Trophoblast cell (in vitro differentiated cells and primary cell): ENCODE measurements at regions not wholly inside any gene's neighbourhood (a gene's known extent, or its start where the extent isn't known, plus 50 kb on each side); places are given as distances from the start of the nearest gene placed in this dataset.

Source experiments
- DNase-seq, 2 donors: peaks; one replicate each; pipeline ENCODE4 v3.0.0-alpha.2; 2016
- H2AFZ ChIP-seq: 2 replicates; pipeline ENCODE4 v1.6.1; 2013; ENCODE audit warnings: low read length, moderate library complexity, mild to moderate bottlenecking; ENCODE audit not compliant: insufficient read depth, poor library complexity
- H2AK5ac ChIP-seq: 2 replicates; pipeline ENCODE4 v1.6.1; 2013; ENCODE audit warnings: mild to moderate bottlenecking, low read length
- H2BK120ac ChIP-seq: 2 replicates; pipeline ENCODE4 v1.6.1; 2013; ENCODE audit warnings: low read length, mild to moderate bottlenecking, moderate library complexity; ENCODE audit not compliant: insufficient read depth, poor library complexity
- H2BK12ac ChIP-seq: 2 replicates; pipeline ENCODE4 v1.6.1; 2013; ENCODE audit warnings: mild to moderate bottlenecking, low read length, moderate library complexity
- H2BK5ac ChIP-seq: 2 replicates; pipeline ENCODE4 v1.6.1; 2013; ENCODE audit warnings: low read length, low read depth, moderate library complexity, mild to moderate bottlenecking; ENCODE audit not compliant: poor library complexity
- H3K14ac ChIP-seq: 2 replicates; pipeline ENCODE4 v1.6.1; 2013; ENCODE audit warnings: mild to moderate bottlenecking, low read length
- H3K18ac ChIP-seq: 2 replicates; pipeline ENCODE4 v1.6.1; 2013; ENCODE audit warnings: mild to moderate bottlenecking, low read length
- H3K23ac ChIP-seq: 2 replicates; pipeline ENCODE4 v1.6.1; 2013; ENCODE audit warnings: low read length
- H3K27ac ChIP-seq: 2 replicates; pipeline ENCODE4 v1.5.1; 2013; ENCODE audit warnings: low read depth, mild to moderate bottlenecking, inconsistent platforms, low read length, moderate library complexity
- H3K27me3 ChIP-seq: 2 replicates; pipeline ENCODE4 v1.6.1; 2013; ENCODE audit warnings: inconsistent platforms, mild to moderate bottlenecking, low read length, moderate library complexity; ENCODE audit not compliant: insufficient read depth
- H3K36me3 ChIP-seq, 2 experiments: 1 replicate in 1 of 2; 2 replicates in 1 of 2; pipeline ENCODE4 v1.6.1; 2013; ENCODE audit warnings: low read length in 2 of 2, mild to moderate bottlenecking in 2 of 2, moderate library complexity in 1 of 2; ENCODE audit not compliant: insufficient read depth in 2 of 2, control insufficient read depth in 1 of 2
- H3K4ac ChIP-seq: 2 replicates; pipeline ENCODE4 v1.6.1; 2013; ENCODE audit warnings: low read depth, mild to moderate bottlenecking, low read length, moderate library complexity
- H3K4me1 ChIP-seq, 2 experiments: 1 replicate in 1 of 2; 2 replicates in 1 of 2; pipeline ENCODE4 v1.6.1; 2013; ENCODE audit warnings: low read length in 2 of 2, mild to moderate bottlenecking in 2 of 2, moderate library complexity in 1 of 2; ENCODE audit not compliant: insufficient read depth in 2 of 2, control insufficient read depth in 1 of 2
- H3K4me2 ChIP-seq: 2 replicates; pipeline ENCODE4 v1.6.1; 2013; ENCODE audit warnings: inconsistent platforms, mild to moderate bottlenecking, low read length, moderate library complexity
- H3K4me3 ChIP-seq: 2 replicates; pipeline ENCODE4 v1.5.1; 2013; ENCODE audit warnings: mild to moderate bottlenecking, low read depth, low read length, inconsistent platforms
- H3K79me1 ChIP-seq: one replicate; pipeline ENCODE4 v1.6.1; 2013; ENCODE audit warnings: low read length
- H3K79me2 ChIP-seq: 2 replicates; pipeline ENCODE4 v1.6.1; 2013; ENCODE audit warnings: low read length, mild to moderate bottlenecking; ENCODE audit not compliant: control insufficient read depth, insufficient read depth, poor library complexity
- H3K9ac ChIP-seq: 2 replicates; pipeline ENCODE4 v1.6.1; 2013; ENCODE audit warnings: mild to moderate bottlenecking, low read length
- H3K9me3 ChIP-seq: 2 replicates; pipeline ENCODE4 v1.6.1; 2013; ENCODE audit warnings: low read depth, mild to moderate bottlenecking, control low read depth, inconsistent platforms, low read length; ENCODE audit not compliant: insufficient read depth
- H4K12ac ChIP-seq: 2 replicates; pipeline ENCODE4 v1.6.1; 2013; ENCODE audit warnings: low read depth, mild to moderate bottlenecking, low read length, moderate library complexity
- H4K8ac ChIP-seq: 2 replicates; pipeline ENCODE4 v1.6.1; 2013; ENCODE audit warnings: low read depth, mild to moderate bottlenecking, low read length, moderate library complexity
- H4K91ac ChIP-seq: one replicate; pipeline ENCODE4 v1.6.1; 2013; ENCODE audit warnings: low read depth, mild to moderate bottlenecking, low read length, moderate library complexity
- WGBS: extraction: QIAGEN DNeasy Blood & Tissue Kit; methylation state at CpG from one replicate; pipeline ENCODE4 v1.1.7; 2013; ENCODE audit warnings: missing lambda C conversion rate; ENCODE audit not compliant: insufficient read length, insufficient coverage; ENCODE audit errors: extremely low coverage; 5-methylcytosine and 5-hydroxymethylcytosine counted together

DNA sequence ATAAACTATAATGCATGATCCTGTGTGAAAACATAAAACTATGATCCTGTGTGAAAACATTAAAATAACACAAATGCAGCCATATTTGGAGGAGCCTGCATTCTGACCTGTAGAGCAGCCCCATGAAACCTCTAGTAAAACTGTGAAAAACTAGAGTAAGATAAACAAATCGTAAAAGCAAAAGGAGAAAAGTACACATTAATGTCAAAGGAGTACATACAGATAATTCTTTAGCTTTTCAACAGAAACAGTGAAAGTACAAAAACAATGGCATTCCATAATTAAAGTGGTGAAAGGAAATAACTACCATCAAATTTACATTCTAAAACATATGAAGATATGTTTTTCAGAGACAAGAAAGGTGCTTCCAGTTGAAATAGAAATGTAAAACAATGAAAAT is 1267.2 kb downstream of the SLITRK1 start:
- H2BK5ac ChIP-seq = no peak overlapping the region
- no peaks in the 10 kb centered on the region for H3K36me3 ChIP-seq
- no peak for DNase-seq
- H2BK120ac ChIP-seq = no peak overlapping the region
- H3K9ac ChIP-seq = no peak overlapping the region
- H3K4me1 ChIP-seq = no peaks in the 10 kb centered on the region
- H3K23ac ChIP-seq = no peak overlapping the region
- H3K27me3 ChIP-seq = no peaks in the 10 kb centered on the region
- no peak overlapping the region for H4K91ac ChIP-seq
- no peak overlapping the region for H4K8ac ChIP-seq
- H2AK5ac ChIP-seq = no peak overlapping the region
- H3K4me3 ChIP-seq = no peak overlapping the region
- no peak overlapping the region for H4K12ac ChIP-seq
- H3K9me3 ChIP-seq = no peaks in the 10 kb centered on the region
- no peak overlapping the region for H3K14ac ChIP-seq
- H3K79me1 ChIP-seq = no peaks in the 10 kb centered on the region
- H3K27ac ChIP-seq = no peak overlapping the region
- H3K79me2 ChIP-seq = no peaks in the 10 kb centered on the region
- H3K4ac ChIP-seq = no peak overlapping the region
- H2AFZ ChIP-seq = no peak overlapping the region
- no peak overlapping the region for H3K4me2 ChIP-seq
- no peak overlapping the region for H2BK12ac ChIP-seq
- H3K18ac ChIP-seq = no peak overlapping the region
- no CpG with 5 or more reads among the region's 1 CpG for WGBS

- no peak overlapping the region for H3K4ac ChIP-seq
- H4K91ac ChIP-seq = no peak overlapping the region
- no peaks in the 10 kb centered on the region for H3K36me3 ChIP-seq
- H3K23ac ChIP-seq = no peak overlapping the region
- H2AFZ ChIP-seq = no peak overlapping the region
- DNase-seq = no peak
- H4K8ac ChIP-seq = no peak overlapping the region
- H3K9ac ChIP-seq = no peak overlapping the region
- no CpG with 5 or more reads among the region's 2 CpGs for WGBS
- H3K27me3 ChIP-seq = no peaks in the 10 kb centered on the region
- no peak overlapping the region for H3K27ac ChIP-seq
- no peaks in the 10 kb centered on the region for H3K4me1 ChIP-seq
- no peak overlapping the region for H3K18ac ChIP-seq
- no peak overlapping the region for H2BK5ac ChIP-seq
- no peak overlapping the region for H2AK5ac ChIP-seq
- no peak overlapping the region for H3K14ac ChIP-seq
- H2BK12ac ChIP-seq = no peak overlapping the region
- no peak overlapping the region for H3K4me2 ChIP-seq
- H3K9me3 ChIP-seq = no peaks in the 10 kb centered on the region
- no peaks in the 10 kb centered on the region for H3K79me2 ChIP-seq
- no peak overlapping the region for H2BK120ac ChIP-seq
- no peak overlapping the region for H4K12ac ChIP-seq
- no peaks in the 10 kb centered on the region for H3K79me1 ChIP-seq
- H3K4me3 ChIP-seq = no peak overlapping the region
These were observed 1268.2 kb downstream of the SLITRK1 start for GRCh38 chr13:82614086-82614485.

DNA sequence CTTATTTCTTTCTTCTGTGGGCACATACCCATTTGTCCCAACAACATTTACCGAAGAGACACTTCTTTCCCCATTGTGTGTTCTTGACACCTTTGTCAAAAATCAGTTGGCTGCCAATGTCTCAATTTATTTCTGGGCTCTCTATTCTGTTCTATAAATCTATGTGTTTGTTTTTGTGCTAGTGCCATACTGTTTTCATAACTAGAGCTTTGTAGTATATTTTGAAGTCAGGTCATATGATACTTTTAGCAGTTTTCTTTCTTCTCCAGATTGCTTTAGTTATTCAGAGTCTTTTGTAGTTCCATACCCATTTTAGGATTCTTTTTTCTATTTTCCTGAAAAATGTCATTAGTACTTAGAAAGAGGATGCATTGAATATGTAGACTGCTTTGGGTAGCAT is 1276.3 kb downstream of the SLITRK1 start:
- Histone ChIP-seq H2BK12ac (no peak overlapping the region), H3K27ac (no peak overlapping the region), H3K23ac (no peak overlapping the region), H3K4me2 (no peak overlapping the region), H3K14ac (no peak overlapping the region), H3K4me1 (no peaks in the 10 kb centered on the region), H3K27me3 (no peaks in the 10 kb centered on the region), H2BK120ac (no peak overlapping the region), H4K8ac (no peak overlapping the region), H2AFZ (no peak overlapping the region), H4K12ac (no peak overlapping the region), H2BK5ac (no peak overlapping the region), H2AK5ac (no peak overlapping the region), H3K18ac (no peak overlapping the region), H3K9ac (no peak overlapping the region), H3K9me3 (no peaks in the 10 kb centered on the region), H4K91ac (no peak overlapping the region), H3K79me2 (no peaks in the 10 kb centered on the region), H3K36me3 (no peaks in the 10 kb centered on the region), H3K4ac (no peak overlapping the region), H3K79me1 (no peaks in the 10 kb centered on the region), H3K4me3 (no peak overlapping the region)
- WGBS = no CpG with 5 or more reads among the region's 1 CpG
- no peak for DNase-seq

GRCh38 chr13:82597747-82598146 is 1284.5 kb downstream of the SLITRK1 start:
- no peak overlapping the region for H3K4ac ChIP-seq
- H2BK12ac ChIP-seq = no peak overlapping the region
- no peak overlapping the region for H2AFZ ChIP-seq
- H2BK5ac ChIP-seq = no peak overlapping the region
- H3K4me3 ChIP-seq = no peak overlapping the region
- no peak overlapping the region for H4K8ac ChIP-seq
- DNase-seq = no peak
- no CpG with 5 or more reads among the region's 6 CpGs for WGBS
- no peaks in the 10 kb centered on the region for H3K79me1 ChIP-seq
- no peak overlapping the region for H2BK120ac ChIP-seq
- no peak overlapping the region for H3K4me2 ChIP-seq
- H4K91ac ChIP-seq = no peak overlapping the region
- H3K4me1 ChIP-seq = no peaks in the 10 kb centered on the region
- no peak overlapping the region for H4K12ac ChIP-seq
- H3K9ac ChIP-seq = no peak overlapping the region
- H3K14ac ChIP-seq = no peak overlapping the region
- no peaks in the 10 kb centered on the region for H3K79me2 ChIP-seq
- H3K9me3 ChIP-seq = no peaks in the 10 kb centered on the region
- H2AK5ac ChIP-seq = no peak overlapping the region
- H3K23ac ChIP-seq = no peak overlapping the region
- H3K18ac ChIP-seq = no peak overlapping the region
- no peaks in the 10 kb centered on the region for H3K36me3 ChIP-seq
- H3K27me3 ChIP-seq = no peaks in the 10 kb centered on the region
- H3K27ac ChIP-seq = no peak overlapping the region
